KMS-11 (cell line): ENCODE measurements at regions not wholly inside any gene's neighbourhood (a gene's known extent, or its start where the extent isn't known, plus 50 kb on each side); places are given as distances from the start of the nearest gene placed in this dataset.

Experiments
- H2AFZ ChIP-seq: fragments of 200-600 bp; sonication (generic); 2 replicates; pipeline ENCODE4 v1.6.1; 2016; ENCODE audit warnings: antibody characterized with exemption, mixed run types, low read depth
- H3K27ac ChIP-seq: fragments of 200-600 bp; sonication (generic); 2 replicates; pipeline ENCODE4 v1.6.1; 2016; ENCODE audit warnings: mild to moderate bottlenecking, mixed run types
- H3K27me3 ChIP-seq: fragments of 200-600 bp; sonication (generic); 2 replicates; pipeline ENCODE4 v1.6.1; 2017; ENCODE audit warnings: mild to moderate bottlenecking, low read depth, mixed run types, moderate library complexity; ENCODE audit not compliant: insufficient read depth
- H3K36me3 ChIP-seq: fragments of 200-600 bp; sonication (generic); 2 replicates; pipeline ENCODE4 v1.6.1; 2017; ENCODE audit warnings: mild to moderate bottlenecking, mixed run types; ENCODE audit not compliant: insufficient read depth
- H3K4me1 ChIP-seq: fragments of 200-600 bp; sonication (generic); 2 replicates; pipeline ENCODE4 v1.6.1; 2016; ENCODE audit warnings: mild to moderate bottlenecking, low read depth, mixed run types; ENCODE audit not compliant: poor library complexity, severe bottlenecking
- H3K4me2 ChIP-seq: fragments of 200-600 bp; sonication (generic); 2 replicates; pipeline ENCODE4 v1.7.0; 2016; ENCODE audit warnings: mild to moderate bottlenecking, mixed run types
- H3K4me3 ChIP-seq: fragments of 200-600 bp; sonication (generic); IDR thresholded peaks from 2 replicates; pipeline ENCODE4 v1.6.1; 2017; ENCODE audit warnings: low read depth, low read length, mixed read lengths; ENCODE audit not compliant: insufficient read depth
- H3K79me2 ChIP-seq: fragments of 200-600 bp; sonication (generic); 2 replicates; pipeline ENCODE4 v1.6.1; 2016; ENCODE audit warnings: low read depth, mixed run types; ENCODE audit not compliant: insufficient read depth
- H3K9ac ChIP-seq: fragments of 200-600 bp; sonication (generic); 2 replicates; pipeline ENCODE4 v1.6.1; 2016; ENCODE audit warnings: mild to moderate bottlenecking, mixed run types
- H4K20me1 ChIP-seq: fragments of 200-600 bp; sonication (generic); 2 replicates; pipeline ENCODE4 v1.6.1; 2016; ENCODE audit warnings: mild to moderate bottlenecking, mixed run types; ENCODE audit not compliant: insufficient read depth
- CTCF ChIP-seq: fragments of 200-600 bp; sonication (generic); conservative IDR thresholded peaks from 2 replicates; pipeline ENCODE4 v1.6.1; 2017; ENCODE audit warnings: low read depth, mild to moderate bottlenecking, antibody characterized with exemption, low read length, moderate library complexity, mixed read lengths

- no peaks in the 10 kb centered on the region for H3K79me2 ChIP-seq
- no peaks in the 10 kb centered on the region for H3K27me3 ChIP-seq
- no peaks in the 10 kb centered on the region for H4K20me1 ChIP-seq
- no peak overlapping the region for H3K4me3 ChIP-seq
- peaks cover 23% of the 10 kb centered on the region for H3K4me1 ChIP-seq
- H3K4me2 ChIP-seq = no peak overlapping the region
- no peak overlapping the region for H2AFZ ChIP-seq
- H3K27ac ChIP-seq = no peak overlapping the region
- H3K9ac ChIP-seq = no peak overlapping the region
- no peaks in the 10 kb centered on the region for H3K36me3 ChIP-seq
- no peak for TF ChIP-seq CTCF
These were observed 488.0 kb downstream of the EIPR1 start for GRCh38 chr2:2889646-2890045.

GRCh38 chr2:2889141-2889540 is 488.5 kb downstream of the EIPR1 start:
- no peak overlapping the region for H3K27ac ChIP-seq
- H3K4me2 ChIP-seq = no peak overlapping the region
- no peak overlapping the region for H3K4me3 ChIP-seq
- no peak for TF ChIP-seq CTCF
- H3K9ac ChIP-seq = no peak overlapping the region
- H3K4me1 ChIP-seq = peaks cover 23% of the 10 kb centered on the region
- no peaks in the 10 kb centered on the region for H3K36me3 ChIP-seq
- H3K27me3 ChIP-seq = no peaks in the 10 kb centered on the region
- no peaks in the 10 kb centered on the region for H3K79me2 ChIP-seq
- H4K20me1 ChIP-seq = no peaks in the 10 kb centered on the region
- no peak overlapping the region for H2AFZ ChIP-seq

GRCh38 chr2:2887772-2888387 is 489.7 kb downstream of the EIPR1 start:
- Histone ChIP-seq H4K20me1 (no peaks in the 10 kb centered on the region), H3K4me2 (peak overlapping the region; percentile 8), H3K4me3 (no peak overlapping the region), H2AFZ (no peak overlapping the region), H3K79me2 (no peaks in the 10 kb centered on the region), H3K27ac (peak overlapping the region; percentile 36; the same call in 1 of the 2 replicates), H3K9ac (no peak overlapping the region), H3K36me3 (no peaks in the 10 kb centered on the region), H3K27me3 (no peaks in the 10 kb centered on the region), H3K4me1 (peaks cover 23% of the 10 kb centered on the region)
- TF ChIP-seq CTCF = no peak

GRCh38 chr2:2886922-2887321 is 490.7 kb downstream of the EIPR1 start:
- no peak overlapping the region for H3K9ac ChIP-seq
- no peaks in the 10 kb centered on the region for H3K79me2 ChIP-seq
- no peaks in the 10 kb centered on the region for H3K36me3 ChIP-seq
- no peaks in the 10 kb centered on the region for H3K27me3 ChIP-seq
- peaks cover 23% of the 10 kb centered on the region for H3K4me1 ChIP-seq
- no peak for TF ChIP-seq CTCF
- H2AFZ ChIP-seq = no peak overlapping the region
- no peaks in the 10 kb centered on the region for H4K20me1 ChIP-seq
- H3K4me2 ChIP-seq = peak overlapping the region; percentile 8; the same call in 1 of the 2 replicates
- H3K4me3 ChIP-seq = no peak overlapping the region
- no peak overlapping the region for H3K27ac ChIP-seq
